ENCODE measurements at regions not wholly inside any gene's neighbourhood (a gene's known extent, or its start where the extent isn't known, plus 50 kb on each side); places are given as distances from the start of the nearest gene placed in this dataset.

- H3K4me3 Mint-ChIP-seq: no peak overlapping the region
- peaks cover 8% of the 10 kb centered on the region for H3K9me3 Mint-ChIP-seq (ENCODE audit: insufficient read depth)
- no peak for ATAC-seq
- ChIA-PET POLR2A (no interaction called here), CTCF (no interaction called here)
- no peak overlapping the region for H3K27ac Mint-ChIP-seq
- no peaks in the 10 kb centered on the region for H3K36me3 Mint-ChIP-seq (ENCODE audit: low read depth)
- H3K27me3 Mint-ChIP-seq (ENCODE audit: low read depth): no peaks in the 10 kb centered on the region
- no peak for DNase-seq
- no peaks in the 10 kb centered on the region for H3K4me1 Mint-ChIP-seq (ENCODE audit: low read depth)
Observed at GRCh38 chr18:40652321-40652720, 1302.7 kb upstream of the PIK3C3 start.

DNA sequence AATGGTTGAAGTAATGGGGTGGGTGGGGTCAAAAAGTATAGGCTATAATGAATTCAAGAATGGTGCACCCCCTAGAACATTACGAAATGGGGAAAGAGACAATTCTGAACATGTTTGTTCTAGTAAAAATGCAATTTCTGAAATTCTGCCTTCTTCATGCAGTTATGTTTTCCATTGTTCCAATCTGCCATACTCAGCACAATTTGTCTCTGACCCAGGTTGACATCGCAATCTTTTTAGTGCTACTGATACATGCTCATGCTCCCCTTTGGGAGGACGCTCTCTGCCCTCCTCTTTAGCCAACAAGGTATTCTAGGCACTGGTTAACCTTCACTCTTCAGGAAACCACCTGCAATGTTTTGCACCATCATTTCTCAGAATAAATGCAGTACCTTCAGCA, 1303.9 kb upstream of the PIK3C3 start:
- Mint-ChIP-seq H3K4me1 (ENCODE audit: low read depth) (no peaks in the 10 kb centered on the region), H3K9me3 (ENCODE audit: insufficient read depth) (peaks cover 8% of the 10 kb centered on the region), H3K27me3 (ENCODE audit: low read depth) (no peaks in the 10 kb centered on the region), H3K27ac (no peak overlapping the region), H3K4me3 (no peak overlapping the region), H3K36me3 (ENCODE audit: low read depth) (no peaks in the 10 kb centered on the region)
- DNase-seq: no peak
- CTCF ChIA-PET: no interaction called here
- no peak for ATAC-seq
- POLR2A ChIA-PET: no interaction called here

DNA sequence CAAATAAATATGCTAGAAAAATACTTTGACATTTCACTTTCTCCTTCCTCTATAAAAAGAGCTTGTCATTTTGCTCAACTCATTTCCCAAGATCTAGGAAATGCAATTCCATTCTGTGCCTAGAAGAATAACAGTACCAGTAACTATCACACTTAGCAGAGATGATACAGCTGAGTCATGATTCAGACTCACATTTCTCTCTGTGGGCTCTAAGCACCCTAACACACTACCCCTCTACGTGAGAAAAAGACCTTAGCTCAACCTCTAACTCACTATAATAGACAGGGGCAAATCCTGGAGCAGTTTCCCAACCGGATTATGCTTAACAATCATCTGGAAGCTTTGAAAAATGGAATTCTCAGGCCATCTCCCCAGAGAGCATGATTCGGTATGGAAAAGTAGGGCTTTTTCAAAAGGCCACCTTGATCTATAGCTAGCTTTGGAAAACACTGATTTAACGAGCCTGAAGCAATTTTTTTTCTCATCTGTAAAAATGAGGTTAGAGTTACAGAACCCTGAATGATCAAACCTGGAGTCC, 1312.3 kb upstream of the PIK3C3 start:
- Mint-ChIP-seq H3K4me3 (no peak overlapping the region), H3K4me1 (ENCODE audit: low read depth) (no peaks in the 10 kb centered on the region), H3K9me3 (ENCODE audit: insufficient read depth) (peaks cover 6% of the 10 kb centered on the region), H3K36me3 (ENCODE audit: low read depth) (no peaks in the 10 kb centered on the region), H3K27ac (no peak overlapping the region), H3K27me3 (ENCODE audit: low read depth) (no peaks in the 10 kb centered on the region)
- ChIA-PET POLR2A (no interaction called here), CTCF (no interaction called here)
- no peak for ATAC-seq
- DNase-seq: no peak

DNA sequence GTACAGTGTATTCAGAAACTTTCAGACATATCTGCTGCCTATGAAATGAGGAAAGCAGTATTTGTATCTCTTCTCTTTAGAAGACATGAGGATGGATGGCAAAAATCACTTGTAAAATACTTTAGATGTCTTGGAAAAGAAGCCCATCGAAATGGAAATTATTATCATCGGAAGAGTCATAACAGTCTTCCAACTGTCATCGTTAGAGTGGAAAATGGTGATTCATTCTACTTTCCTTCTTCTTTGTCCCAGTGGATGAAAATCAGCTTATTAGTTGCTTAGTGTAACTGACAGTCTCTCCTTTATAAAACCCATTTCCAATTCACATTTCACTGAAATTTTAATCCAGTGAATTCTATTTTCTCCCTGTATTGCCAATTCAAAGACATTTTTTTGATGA, 1323.7 kb upstream of the PIK3C3 start:
- no peak overlapping the region for H3K27ac Mint-ChIP-seq

DNA sequence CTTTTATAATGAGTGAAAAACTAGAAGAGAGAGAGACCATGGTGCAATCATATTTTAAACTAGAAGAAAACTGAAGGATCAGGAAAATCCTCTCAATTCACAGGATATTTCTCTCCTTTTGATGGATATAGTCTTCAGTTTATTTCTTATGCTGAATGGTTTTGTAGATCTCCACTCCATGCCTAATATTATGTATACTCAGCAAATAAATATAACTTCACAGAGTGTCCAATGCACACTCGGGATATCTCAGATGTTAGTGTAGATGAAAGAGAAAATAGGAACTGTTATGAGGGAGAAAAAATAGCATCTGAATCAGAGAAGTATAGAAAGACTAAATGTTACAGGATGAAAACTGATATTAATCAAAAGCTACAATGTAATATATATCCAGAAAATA, 1324.5 kb upstream of the PIK3C3 start:
- Mint-ChIP-seq H3K27me3 (ENCODE audit: low read depth) (no peaks in the 10 kb centered on the region), H3K27ac (no peak overlapping the region), H3K36me3 (ENCODE audit: low read depth) (no peaks in the 10 kb centered on the region), H3K4me3 (no peak overlapping the region), H3K9me3 (ENCODE audit: insufficient read depth) (peaks cover 20% of the 10 kb centered on the region), H3K4me1 (ENCODE audit: low read depth) (no peaks in the 10 kb centered on the region)
- ATAC-seq (no peak), DNase-seq (no peak)
- POLR2A ChIA-PET: no interaction called here
- CTCF ChIA-PET: no interaction called here

More for the DNA sequence above, 1323.7 kb upstream of the PIK3C3 start:
- peaks cover 28% of the 10 kb centered on the region for H3K9me3 Mint-ChIP-seq (ENCODE audit: insufficient read depth)
- no peaks in the 10 kb centered on the region for H3K27me3 Mint-ChIP-seq (ENCODE audit: low read depth)
- no peak for DNase-seq
- ChIA-PET POLR2A (no interaction called here), CTCF (no interaction called here)
- ATAC-seq: no peak
- H3K4me1 Mint-ChIP-seq (ENCODE audit: low read depth): no peaks in the 10 kb centered on the region
- no peaks in the 10 kb centered on the region for H3K36me3 Mint-ChIP-seq (ENCODE audit: low read depth)
- H3K4me3 Mint-ChIP-seq: no peak overlapping the region

DNA sequence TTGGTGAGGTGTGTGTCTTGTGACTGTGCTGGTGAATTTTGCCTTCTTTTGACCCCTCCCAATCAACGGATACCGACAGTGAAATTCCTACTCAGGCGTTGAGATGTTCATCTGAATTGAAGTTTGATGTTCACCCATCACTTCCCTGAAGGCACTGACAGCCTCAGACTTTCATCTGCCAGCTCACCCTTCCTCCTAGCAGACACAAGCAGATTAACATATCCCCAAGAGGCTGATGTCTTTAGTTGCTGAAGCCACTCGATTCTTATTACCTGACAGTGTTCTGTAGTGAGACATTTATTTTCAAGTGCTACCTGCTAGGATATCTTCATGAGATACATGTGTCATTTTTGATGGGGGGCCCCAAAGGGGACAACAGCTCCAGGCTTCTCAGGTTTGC, 1330.1 kb upstream of the PIK3C3 start:
- no peak for DNase-seq
- CTCF ChIA-PET: interaction anchor here (0.7 kb wide), 1 partner anchor 910 kb away, joined by 3 read pairs; no protein-coding TSS in a partner anchor
- no peak for ATAC-seq
- Mint-ChIP-seq H3K27ac (no peak overlapping the region), H3K27me3 (ENCODE audit: low read depth) (no peaks in the 10 kb centered on the region), H3K9me3 (ENCODE audit: insufficient read depth) (peaks cover 8% of the 10 kb centered on the region), H3K4me3 (no peak overlapping the region), H3K36me3 (ENCODE audit: low read depth) (no peaks in the 10 kb centered on the region), H3K4me1 (ENCODE audit: low read depth) (no peaks in the 10 kb centered on the region)
- POLR2A ChIA-PET: no interaction called here

DNA sequence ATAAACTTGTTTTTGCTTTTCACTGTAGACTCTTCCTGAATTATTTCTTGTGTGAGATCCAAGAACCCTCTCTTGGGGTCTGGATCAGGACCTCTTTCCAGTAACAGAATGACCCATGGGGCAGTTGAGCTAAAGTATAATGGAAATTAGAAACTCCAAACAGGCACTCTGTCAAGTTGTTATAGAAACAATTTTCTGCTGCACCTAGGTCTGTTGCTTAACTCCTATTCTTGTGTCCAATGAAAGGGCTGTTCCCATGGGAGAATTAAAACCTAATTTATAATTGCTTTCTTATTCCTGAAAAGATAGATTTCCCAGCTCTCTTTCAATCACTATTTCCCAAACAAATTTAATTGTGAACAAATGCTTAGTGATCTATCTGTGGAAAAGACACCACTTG, 1341.3 kb upstream of the PIK3C3 start:
- Mint-ChIP-seq H3K4me1 (ENCODE audit: low read depth) (no peaks in the 10 kb centered on the region), H3K9me3 (ENCODE audit: insufficient read depth) (peaks cover 6% of the 10 kb centered on the region), H3K4me3 (no peak overlapping the region), H3K36me3 (ENCODE audit: low read depth) (no peaks in the 10 kb centered on the region), H3K27me3 (ENCODE audit: low read depth) (no peaks in the 10 kb centered on the region), H3K27ac (no peak overlapping the region)
- CTCF ChIA-PET: interaction anchor here (0.6 kb wide), 1 partner anchor 1766 kb away, joined by 3 read pairs; no protein-coding TSS in a partner anchor
- POLR2A ChIA-PET: no interaction called here
- DNase-seq (no peak), ATAC-seq (no peak)

- DNase-seq (no peak), ATAC-seq (no peak)
- CTCF ChIA-PET: no interaction called here
- Mint-ChIP-seq H3K9me3 (ENCODE audit: insufficient read depth) (peaks cover 6% of the 10 kb centered on the region), H3K4me1 (ENCODE audit: low read depth) (no peaks in the 10 kb centered on the region), H3K27ac (no peak overlapping the region), H3K36me3 (ENCODE audit: low read depth) (no peaks in the 10 kb centered on the region), H3K27me3 (ENCODE audit: low read depth) (no peaks in the 10 kb centered on the region), H3K4me3 (no peak overlapping the region)
- POLR2A ChIA-PET: no interaction called here
Observed at GRCh38 chr18:40612356-40612755, 1342.7 kb upstream of the PIK3C3 start.

DNA sequence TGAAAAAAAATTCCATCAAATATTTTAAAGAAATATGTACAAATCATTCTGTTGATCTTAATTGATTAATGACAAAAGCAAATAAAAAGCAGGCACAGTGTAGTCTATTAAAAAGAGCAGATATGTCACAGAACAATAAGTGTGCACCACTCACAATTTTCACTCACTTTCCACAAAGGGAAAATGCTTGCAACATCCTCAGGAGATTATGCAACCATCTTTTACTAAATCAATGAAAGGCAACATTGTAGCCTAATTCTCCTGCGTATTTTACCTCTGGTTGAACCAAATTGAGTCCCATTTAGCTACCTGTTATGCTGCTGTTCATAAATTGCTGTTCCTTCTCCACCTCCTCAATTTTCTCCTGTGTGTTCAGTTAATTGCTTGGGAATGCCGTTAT, 1346.8 kb upstream of the PIK3C3 start:
- ATAC-seq (no peak), DNase-seq (no peak)
- H3K9me3 Mint-ChIP-seq (ENCODE audit: insufficient read depth): peaks cover 6% of the 10 kb centered on the region
- no peaks in the 10 kb centered on the region for H3K36me3 Mint-ChIP-seq (ENCODE audit: low read depth)
- H3K27ac Mint-ChIP-seq: no peak overlapping the region
- ChIA-PET POLR2A (no interaction called here), CTCF (no interaction called here)
- no peaks in the 10 kb centered on the region for H3K4me1 Mint-ChIP-seq (ENCODE audit: low read depth)
- no peaks in the 10 kb centered on the region for H3K27me3 Mint-ChIP-seq (ENCODE audit: low read depth)
- no peak overlapping the region for H3K4me3 Mint-ChIP-seq

- Mint-ChIP-seq H3K4me3 (no peak overlapping the region), H3K27me3 (ENCODE audit: low read depth) (no peaks in the 10 kb centered on the region), H3K27ac (no peak overlapping the region), H3K9me3 (ENCODE audit: insufficient read depth) (peaks cover 6% of the 10 kb centered on the region), H3K36me3 (ENCODE audit: low read depth) (no peaks in the 10 kb centered on the region), H3K4me1 (ENCODE audit: low read depth) (no peaks in the 10 kb centered on the region)
- ChIA-PET POLR2A (no interaction called here), CTCF (no interaction called here)
- no peak for ATAC-seq
- DNase-seq: no peak
Observed at GRCh38 chr18:40607542-40608148, 1347.4 kb upstream of the PIK3C3 start.

- Mint-ChIP-seq H3K9me3 (ENCODE audit: insufficient read depth) (peaks cover 6% of the 10 kb centered on the region), H3K36me3 (ENCODE audit: low read depth) (no peaks in the 10 kb centered on the region), H3K27me3 (ENCODE audit: low read depth) (no peaks in the 10 kb centered on the region), H3K4me1 (ENCODE audit: low read depth) (no peaks in the 10 kb centered on the region), H3K4me3 (no peak overlapping the region), H3K27ac (no peak overlapping the region)
- no peak for ATAC-seq
- no peak for DNase-seq
- CTCF ChIA-PET: no interaction called here
- POLR2A ChIA-PET: no interaction called here
Observed at GRCh38 chr18:40606996-40607395, 1348.0 kb upstream of the PIK3C3 start.

- Mint-ChIP-seq H3K36me3 (ENCODE audit: low read depth) (no peaks in the 10 kb centered on the region), H3K4me3 (no peak overlapping the region), H3K4me1 (ENCODE audit: low read depth) (no peaks in the 10 kb centered on the region), H3K27ac (no peak overlapping the region), H3K9me3 (ENCODE audit: insufficient read depth) (no peaks in the 10 kb centered on the region), H3K27me3 (ENCODE audit: low read depth) (no peaks in the 10 kb centered on the region)
- no peak for ATAC-seq
- no peak for DNase-seq
- POLR2A ChIA-PET: no interaction called here
- CTCF ChIA-PET: no interaction called here
Observed at GRCh38 chr18:40583671-40584070, 1371.4 kb upstream of the PIK3C3 start.

GRCh38 chr18:40582105-40582504, 1372.9 kb upstream of the PIK3C3 start:
- Mint-ChIP-seq H3K9me3 (ENCODE audit: insufficient read depth) (no peaks in the 10 kb centered on the region), H3K27me3 (ENCODE audit: low read depth) (no peaks in the 10 kb centered on the region), H3K4me1 (ENCODE audit: low read depth) (no peaks in the 10 kb centered on the region), H3K4me3 (no peak overlapping the region), H3K36me3 (ENCODE audit: low read depth) (no peaks in the 10 kb centered on the region), H3K27ac (no peak overlapping the region)
- ChIA-PET POLR2A (no interaction called here), CTCF (no interaction called here)
- no peak for ATAC-seq
- DNase-seq: no peak
